Parathyroid adenoma (tissue), 2 donors: ENCODE measurements at regions not wholly inside any gene's neighbourhood (a gene's known extent, or its start where the extent isn't known, plus 50 kb on each side); places are given as distances from the start of the nearest gene placed in this dataset.

Experiments
- H2AFZ ChIP-seq: fragments of 300-600 bp; sonication (generic); one replicate; pipeline ENCODE4 v1.7.0; 2017; ENCODE audit warnings: antibody characterized with exemption, mild to moderate bottlenecking
- H3K27ac ChIP-seq: fragments of 300-600 bp; sonication (generic); one replicate; pipeline ENCODE4 v1.7.0; 2017
- H3K27me3 ChIP-seq: fragments of 300-600 bp; sonication (generic); one replicate; pipeline ENCODE4 v1.7.0; 2017; ENCODE audit warnings: low read length; ENCODE audit not compliant: control insufficient read depth, insufficient read depth
- H3K36me3 ChIP-seq: fragments of 300-600 bp; sonication (generic); one replicate; pipeline ENCODE4 v1.7.0; 2017; ENCODE audit warnings: low read length; ENCODE audit not compliant: control insufficient read depth, insufficient read depth
- H3K4me1 ChIP-seq: fragments of 300-600 bp; sonication (generic); one replicate; pipeline ENCODE4 v1.7.0; 2017; ENCODE audit warnings: control low read depth
- H3K4me2 ChIP-seq: fragments of 300-600 bp; sonication (generic); one replicate; pipeline ENCODE4 v1.7.0; 2017; ENCODE audit warnings: low read length
- H3K4me3 ChIP-seq: fragments of 300-600 bp; sonication (generic); one replicate; pipeline ENCODE4 v1.7.0; 2017; ENCODE audit warnings: low read depth, low read length
- H3K79me2 ChIP-seq: fragments of 300-600 bp; sonication (generic); one replicate; pipeline ENCODE4 v1.7.0; 2017; ENCODE audit warnings: control low read depth
- H3K9ac ChIP-seq: fragments of 300-600 bp; sonication (generic); one replicate; pipeline ENCODE4 v1.7.0; 2017; ENCODE audit warnings: mild to moderate bottlenecking
- H3K9me3 ChIP-seq: fragments of 300-600 bp; sonication (generic); one replicate; pipeline ENCODE4 v1.7.0; 2017; ENCODE audit warnings: low read length; ENCODE audit not compliant: control insufficient read depth
- CTCF ChIP-seq: fragments of 300-600 bp; sonication (generic); IDR thresholded peaks from one replicate; pipeline ENCODE4 v1.7.0; 2017; ENCODE audit warnings: antibody characterized with exemption, mild to moderate bottlenecking
- donor health status: primary hyperparathyroidism.

DNA sequence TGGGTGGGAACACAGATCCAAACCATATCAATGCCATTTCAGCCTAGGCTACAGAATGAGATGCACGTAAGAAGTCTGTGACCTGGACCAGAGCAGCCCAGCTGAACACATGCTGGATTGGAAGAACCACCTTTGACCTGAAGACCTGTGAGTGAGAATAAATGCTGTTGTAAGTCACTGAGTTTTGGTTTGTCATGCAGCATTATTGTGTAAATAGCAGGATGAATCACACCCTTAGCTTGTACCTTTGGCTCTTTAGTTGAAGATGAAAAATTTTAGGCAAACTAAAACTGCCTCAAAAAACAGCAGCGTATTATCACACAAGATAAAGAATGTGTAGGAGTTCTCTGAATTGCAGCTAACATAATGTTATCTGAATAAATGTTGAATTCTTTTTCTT lies 199.4 kb upstream of the LRIG3 start:
- H3K9ac ChIP-seq: no peak overlapping the region
- H3K4me1 ChIP-seq: peaks cover 3% of the 10 kb centered on the region
- no peaks in the 10 kb centered on the region for H3K9me3 ChIP-seq
- H3K4me2 ChIP-seq: no peak overlapping the region
- no peaks in the 10 kb centered on the region for H3K27me3 ChIP-seq
- H3K27ac ChIP-seq: no peak overlapping the region
- TF ChIP-seq CTCF: no peak
- no peak overlapping the region for H3K4me3 ChIP-seq
- no peaks in the 10 kb centered on the region for H3K36me3 ChIP-seq
- H3K79me2 ChIP-seq: no peaks in the 10 kb centered on the region
- no peak overlapping the region for H2AFZ ChIP-seq

DNA sequence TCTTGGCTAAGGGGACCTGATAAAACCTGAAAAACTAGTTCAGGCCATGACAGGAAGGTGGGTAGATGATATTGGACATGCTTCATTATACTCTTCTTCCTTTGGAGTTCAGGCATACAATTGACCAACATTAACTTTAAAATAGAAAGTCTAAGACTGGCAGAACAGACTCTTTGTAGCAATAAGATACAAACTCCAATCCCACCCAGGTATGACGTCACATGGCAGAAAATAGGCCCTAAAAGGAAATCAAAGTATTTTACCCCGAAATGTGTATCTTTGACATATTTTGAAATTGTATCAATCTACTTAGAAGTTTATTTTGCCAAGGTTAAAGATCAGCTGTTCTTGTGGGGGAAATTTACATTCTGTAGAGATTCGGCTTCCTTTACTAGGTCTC lies 198.1 kb upstream of the LRIG3 start:
- Histone ChIP-seq H3K9me3 (no peaks in the 10 kb centered on the region), H3K4me1 (peaks cover 3% of the 10 kb centered on the region), H3K4me2 (no peak overlapping the region), H3K9ac (no peak overlapping the region), H3K27ac (no peak overlapping the region), H3K4me3 (no peak overlapping the region), H3K27me3 (no peaks in the 10 kb centered on the region), H2AFZ (no peak overlapping the region), H3K36me3 (no peaks in the 10 kb centered on the region), H3K79me2 (no peaks in the 10 kb centered on the region)
- no peak for TF ChIP-seq CTCF

- Histone ChIP-seq H3K36me3 (no peaks in the 10 kb centered on the region), H3K4me3 (no peak overlapping the region), H3K79me2 (no peaks in the 10 kb centered on the region), H2AFZ (peak overlapping the region; percentile 38), H3K9ac (no peak overlapping the region), H3K9me3 (no peaks in the 10 kb centered on the region), H3K4me1 (peaks cover 3% of the 10 kb centered on the region), H3K27ac (no peak overlapping the region), H3K27me3 (no peaks in the 10 kb centered on the region), H3K4me2 (peak overlapping the region; percentile 15)
- TF ChIP-seq CTCF: no peak
Measured at GRCh38 chr12:59115995-59116394, 195.7 kb upstream of the LRIG3 start.

- no peak for TF ChIP-seq CTCF
- Histone ChIP-seq H3K79me2 (no peaks in the 10 kb centered on the region), H3K27ac (no peak overlapping the region), H3K4me1 (peaks cover 3% of the 10 kb centered on the region), H3K4me2 (no peak overlapping the region), H3K36me3 (no peaks in the 10 kb centered on the region), H3K9me3 (no peaks in the 10 kb centered on the region), H3K4me3 (no peak overlapping the region), H2AFZ (no peak overlapping the region), H3K27me3 (no peaks in the 10 kb centered on the region), H3K9ac (no peak overlapping the region)
Measured at GRCh38 chr12:59115526-59115925, 195.2 kb upstream of the LRIG3 start.

DNA sequence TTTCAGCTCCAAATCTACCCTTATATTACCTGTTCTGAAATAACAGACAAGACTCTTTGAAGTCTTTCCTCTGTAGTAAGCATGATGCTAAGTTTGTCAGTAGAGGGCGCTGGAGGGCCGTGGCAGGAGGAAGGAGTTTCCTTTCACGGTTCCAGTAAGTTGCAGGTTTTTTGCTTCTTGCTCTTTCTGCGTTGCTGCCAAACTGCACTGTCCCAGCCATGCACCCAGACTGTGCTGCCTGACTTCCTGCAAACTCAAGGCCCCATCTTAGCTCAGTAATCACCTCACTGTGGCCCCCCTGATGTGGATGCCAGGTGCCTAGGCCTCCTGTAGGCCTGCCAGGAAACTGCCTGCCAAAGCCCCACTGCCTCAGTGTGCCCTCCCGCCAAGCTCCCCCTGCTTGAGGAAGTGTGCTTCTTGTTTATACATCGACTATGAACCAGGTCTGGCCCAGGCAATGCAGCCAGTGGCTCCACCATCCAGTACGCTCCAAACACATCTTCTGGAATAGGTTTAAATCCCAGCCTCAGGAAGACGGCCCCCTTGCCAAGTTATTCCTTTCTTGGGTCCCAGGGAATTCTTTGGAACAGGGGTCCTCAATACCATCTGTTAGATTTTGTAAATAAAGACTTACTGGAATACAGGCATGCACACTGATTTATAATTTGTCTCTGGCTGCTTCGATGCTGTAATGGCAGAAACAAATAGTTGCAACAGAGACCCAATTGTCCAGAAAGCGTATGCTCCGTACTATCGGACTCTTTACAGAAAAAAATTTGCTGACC lies 193.7 kb upstream of the LRIG3 start:
- H3K9ac ChIP-seq: no peak overlapping the region
- peaks cover 3% of the 10 kb centered on the region for H3K4me1 ChIP-seq
- H3K27ac ChIP-seq: no peak overlapping the region
- peak overlapping the region; percentile 58 for H2AFZ ChIP-seq
- no peaks in the 10 kb centered on the region for H3K36me3 ChIP-seq
- no peaks in the 10 kb centered on the region for H3K27me3 ChIP-seq
- H3K79me2 ChIP-seq: no peaks in the 10 kb centered on the region
- H3K9me3 ChIP-seq: no peaks in the 10 kb centered on the region
- peak; percentile 84 for TF ChIP-seq CTCF
- H3K4me2 ChIP-seq: no peak overlapping the region
- no peak overlapping the region for H3K4me3 ChIP-seq
